IMR-90 (cell line): ENCODE measurements at regions not wholly inside any gene's neighbourhood (a gene's known extent, or its start where the extent isn't known, plus 50 kb on each side); places are given as distances from the start of the nearest gene placed in this dataset.

Source experiments
- BHLHE40 ChIP-seq: fragments of 150-350 bp; IDR thresholded peaks from 2 replicates; pipeline ENCODE4 v1.6.1; 2016; ENCODE audit warnings: mild to moderate bottlenecking, low read depth, low read length
- CEBPB ChIP-seq: IDR thresholded peaks from 2 replicates; pipeline ENCODE4 v1.6.1; 2012; ENCODE audit warnings: low read depth, low read length, improper control_type of control experiment
- MAZ ChIP-seq: IDR thresholded peaks from 2 replicates; pipeline ENCODE4 v1.6.1; 2012; ENCODE audit warnings: low read depth, mild to moderate bottlenecking, low read length, improper control_type of control experiment, moderate library complexity, borderline replicate concordance
- MXI1 ChIP-seq: IDR thresholded peaks from 2 replicates; pipeline ENCODE4 v1.6.1; 2012; ENCODE audit warnings: low read depth, mild to moderate bottlenecking, low read length, moderate library complexity, borderline replicate concordance
- NFE2L2 ChIP-seq: fragments of 150-350 bp; IDR thresholded peaks from 2 replicates; pipeline ENCODE4 v1.6.1; 2016; ENCODE audit warnings: low read depth, mild to moderate bottlenecking, low read length
- POLR2A ChIP-seq: IDR thresholded peaks from 2 replicates; pipeline ENCODE4 v1.6.1; 2012; ENCODE audit warnings: mild to moderate bottlenecking, low read depth, low read length
- RAD21 ChIP-seq: IDR thresholded peaks from 2 replicates; pipeline ENCODE4 v1.6.1; 2012; ENCODE audit warnings: low read length, improper control_type of control experiment
- RCOR1 ChIP-seq: IDR thresholded peaks from 2 replicates; pipeline ENCODE4 v1.6.1; 2012; ENCODE audit warnings: mild to moderate bottlenecking, low read length, improper control_type of control experiment; ENCODE audit not compliant: insufficient replicate concordance
- TF ChIP-seq, protein P1 (sequence below): conservative IDR thresholded peaks from 2 replicates; pipeline ENCODE4 v1.5.1; 2012; ENCODE audit warnings: mild to moderate bottlenecking, low read depth, low read length, improper control_type of control experiment
- TF ChIP-seq, protein P2 (sequence below): fragments of 150-350 bp; IDR thresholded peaks from 2 replicates; pipeline ENCODE4 v1.6.1; 2017; ENCODE audit warnings: mild to moderate bottlenecking, antibody characterized with exemption, low read length, low read depth

DNA sequence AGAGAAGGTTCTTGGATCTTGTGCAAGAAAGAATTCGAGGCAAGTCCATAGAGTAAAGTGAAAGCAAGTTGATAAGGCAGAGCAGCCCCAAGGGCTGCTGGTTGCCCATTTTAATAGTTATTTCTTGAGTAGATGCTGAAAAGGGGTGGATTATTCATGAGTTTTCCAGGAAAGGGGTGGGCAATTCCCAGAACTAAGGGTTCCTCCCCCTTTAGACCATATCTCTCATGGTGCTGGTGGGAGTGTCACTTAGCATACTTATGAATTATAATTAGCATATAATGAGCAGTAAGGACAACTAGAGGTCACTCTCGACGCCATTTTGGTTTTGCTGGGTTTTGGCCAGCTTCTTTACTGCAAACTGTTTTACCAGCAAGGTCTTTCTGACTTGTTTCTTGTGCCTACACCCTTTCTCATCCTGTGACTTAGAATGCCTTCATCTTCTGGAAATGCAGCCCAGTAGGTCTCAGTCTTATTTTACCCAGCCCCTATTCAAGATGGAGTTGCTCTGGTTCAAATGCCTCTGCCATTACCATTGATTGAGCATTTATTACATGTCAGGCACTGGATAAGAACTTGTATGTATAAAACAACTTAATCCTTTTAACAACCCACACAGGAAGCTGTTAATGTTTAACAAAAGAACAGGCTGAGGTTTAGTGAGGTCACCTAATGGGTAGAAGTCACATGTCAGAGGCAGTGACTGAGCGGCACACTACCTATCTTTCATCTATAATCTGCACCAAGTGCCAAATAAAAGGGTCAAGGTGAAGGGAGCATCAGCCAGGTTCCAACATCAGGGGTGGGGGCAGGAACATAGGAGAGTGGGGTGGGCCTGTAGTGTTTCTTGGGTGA, 250.9 kb downstream of the ICOS start:
- no peak for TF ChIP-seq NFE2L2
- no peak for TF ChIP-seq POLR2A
- TF ChIP-seq RCOR1: no peak
- TF ChIP-seq, protein P1, sequence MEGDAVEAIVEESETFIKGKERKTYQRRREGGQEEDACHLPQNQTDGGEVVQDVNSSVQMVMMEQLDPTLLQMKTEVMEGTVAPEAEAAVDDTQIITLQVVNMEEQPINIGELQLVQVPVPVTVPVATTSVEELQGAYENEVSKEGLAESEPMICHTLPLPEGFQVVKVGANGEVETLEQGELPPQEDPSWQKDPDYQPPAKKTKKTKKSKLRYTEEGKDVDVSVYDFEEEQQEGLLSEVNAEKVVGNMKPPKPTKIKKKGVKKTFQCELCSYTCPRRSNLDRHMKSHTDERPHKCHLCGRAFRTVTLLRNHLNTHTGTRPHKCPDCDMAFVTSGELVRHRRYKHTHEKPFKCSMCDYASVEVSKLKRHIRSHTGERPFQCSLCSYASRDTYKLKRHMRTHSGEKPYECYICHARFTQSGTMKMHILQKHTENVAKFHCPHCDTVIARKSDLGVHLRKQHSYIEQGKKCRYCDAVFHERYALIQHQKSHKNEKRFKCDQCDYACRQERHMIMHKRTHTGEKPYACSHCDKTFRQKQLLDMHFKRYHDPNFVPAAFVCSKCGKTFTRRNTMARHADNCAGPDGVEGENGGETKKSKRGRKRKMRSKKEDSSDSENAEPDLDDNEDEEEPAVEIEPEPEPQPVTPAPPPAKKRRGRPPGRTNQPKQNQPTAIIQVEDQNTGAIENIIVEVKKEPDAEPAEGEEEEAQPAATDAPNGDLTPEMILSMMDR: no peak
- TF ChIP-seq CEBPB: no peak
- no peak for TF ChIP-seq BHLHE40
- TF ChIP-seq RAD21: no peak
- TF ChIP-seq MAZ: no peak
- TF ChIP-seq MXI1: no peak
- TF ChIP-seq, protein P2, sequence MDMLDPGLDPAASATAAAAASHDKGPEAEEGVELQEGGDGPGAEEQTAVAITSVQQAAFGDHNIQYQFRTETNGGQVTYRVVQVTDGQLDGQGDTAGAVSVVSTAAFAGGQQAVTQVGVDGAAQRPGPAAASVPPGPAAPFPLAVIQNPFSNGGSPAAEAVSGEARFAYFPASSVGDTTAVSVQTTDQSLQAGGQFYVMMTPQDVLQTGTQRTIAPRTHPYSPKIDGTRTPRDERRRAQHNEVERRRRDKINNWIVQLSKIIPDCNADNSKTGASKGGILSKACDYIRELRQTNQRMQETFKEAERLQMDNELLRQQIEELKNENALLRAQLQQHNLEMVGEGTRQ: no peak
